SK-N-MC (cell line): ENCODE measurements at regions not wholly inside any gene's neighbourhood (a gene's known extent, or its start where the extent isn't known, plus 50 kb on each side); places are given as distances from the start of the nearest gene placed in this dataset.

Experiments
- EZH2 ChIP-seq: fragments of 200-600 bp; sonication (generic); IDR thresholded peaks from one replicate; pipeline ENCODE4 v1.6.1; 2017; ENCODE audit warnings: antibody characterized with exemption
- FOXP2 ChIP-seq: optimal IDR thresholded peaks from 2 replicates; pipeline ENCODE3; 2011; ENCODE audit warnings: mild to moderate bottlenecking, moderate library complexity; ENCODE audit not compliant: insufficient read depth; ENCODE audit errors: extremely low read length, control extremely low read depth
- POLR2AphosphoS5 ChIP-seq: IDR thresholded peaks from 2 replicates; pipeline ENCODE4 v1.6.1; 2012; ENCODE audit warnings: mild to moderate bottlenecking, low read depth, low read length, borderline replicate concordance

DNA sequence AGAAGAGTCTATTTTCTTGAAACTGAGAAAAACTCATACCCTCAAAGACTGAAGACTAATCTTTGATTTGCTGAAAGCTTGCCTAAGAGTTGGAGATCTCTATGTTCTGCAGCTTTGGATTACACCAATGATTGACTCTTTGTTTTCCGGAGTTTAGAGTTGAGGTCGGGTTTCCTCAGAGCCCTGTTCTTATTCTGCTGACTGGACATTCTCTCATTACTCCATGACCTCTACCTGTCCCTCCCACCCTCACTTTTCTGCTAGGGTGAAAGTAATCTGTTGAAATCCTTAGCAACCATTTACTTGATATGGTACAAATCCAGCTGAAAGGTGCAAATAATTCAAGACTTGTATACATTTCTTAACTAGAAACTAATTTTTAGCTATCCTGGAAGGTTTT lies 421.5 kb upstream of the FRG1 start:
- no peak for TF ChIP-seq POLR2AphosphoS5
- TF ChIP-seq EZH2 = no peak
- TF ChIP-seq FOXP2 = no peak
